Natural killer cell (primary cell): ENCODE measurements at regions not wholly inside any gene's neighbourhood (a gene's known extent, or its start where the extent isn't known, plus 50 kb on each side); places are given as distances from the start of the nearest gene placed in this dataset.

Experiments used
- ATAC-seq, 3 donors: fragments of 150-1000 bp in 2 of 3; fragments of 200-7000 bp in 1 of 3; cut with Tn5 transposase; 1 replicate in 1 of 3; 2 replicates in 2 of 3; pipeline ENCODE4 v1.10.0; 2021; ENCODE audit warnings: mild to moderate bottlenecking in 2 of 3, moderate library complexity in 2 of 3
- DNase-seq, 2 donors: peaks; one replicate each; pipeline versions ENCODE4 v3.0.0 to v3.0.0-alpha.2; 2013 to 2021; ENCODE audit warnings: mixed read lengths in 1 of 2
- H3K27ac ChIP-seq: one replicate; pipeline ENCODE4 v1.5.1; 2013; ENCODE audit warnings: mild to moderate bottlenecking, low read length
- H3K27me3 ChIP-seq: one replicate; pipeline ENCODE4 v1.6.1; 2013; ENCODE audit warnings: low read length; ENCODE audit not compliant: control insufficient read depth, insufficient read depth
- H3K36me3 ChIP-seq: one replicate; pipeline ENCODE4 v1.6.1; 2013; ENCODE audit warnings: low read length; ENCODE audit not compliant: control insufficient read depth, insufficient read depth
- H3K4me1 ChIP-seq: one replicate; pipeline ENCODE4 v1.6.1; 2013; ENCODE audit warnings: low read length; ENCODE audit not compliant: control insufficient read depth, insufficient read depth
- H3K4me3 ChIP-seq: one replicate; pipeline ENCODE4 v1.5.1; 2013; ENCODE audit warnings: low read length
- H3K9me3 ChIP-seq: one replicate; pipeline ENCODE4 v1.6.1; 2013; ENCODE audit warnings: low read length; ENCODE audit not compliant: control insufficient read depth, insufficient read depth
- H3K27ac Mint-ChIP-seq, 2 donors: one replicate each; pipeline ENCODE4 v1.8.0; 2022; ENCODE audit warnings: mild to moderate bottlenecking in 2 of 2, mixed read lengths in 2 of 2, moderate library complexity in 1 of 2
- H3K27me3 Mint-ChIP-seq, 2 donors: one replicate each; pipeline ENCODE4 v1.8.0; 2022; ENCODE audit warnings: low read depth in 2 of 2, mixed read lengths in 2 of 2
- H3K36me3 Mint-ChIP-seq: one replicate; pipeline ENCODE4 v1.8.0; 2022; ENCODE audit warnings: mixed read lengths
- H3K4me1 Mint-ChIP-seq, 2 donors: one replicate each; pipeline ENCODE4 v1.8.0; 2022; ENCODE audit warnings: mixed read lengths in 2 of 2
- H3K4me3 Mint-ChIP-seq: one replicate; pipeline ENCODE4 v1.8.0; 2022; ENCODE audit warnings: mild to moderate bottlenecking, moderate library complexity, mixed read lengths
- H3K9me3 Mint-ChIP-seq, 2 donors: one replicate each; pipeline ENCODE4 v1.8.0; 2022; ENCODE audit warnings: mixed read lengths in 2 of 2
- CTCF ChIP-seq: fragments of 200-600 bp; IDR thresholded peaks from one replicate; pipeline ENCODE4 v1.8.0; 2022; ENCODE audit warnings: antibody characterized with exemption
- WGBS: methylation state at CpG from one replicate; pipeline ENCODE4 v1.1.7; 2013; ENCODE audit warnings: missing lambda C conversion rate; ENCODE audit not compliant: insufficient coverage; 5-methylcytosine and 5-hydroxymethylcytosine counted together
- intact Hi-C: fragments of 100-400 bp; cut with micrococcal nuclease; formaldehyde crosslinking; loops from one replicate; pipeline ENCODE4 v1.14.2; 2022

GRCh38 chr13:99829161-99829560 lies 142.4 kb downstream of the ZIC5 start:
- ATAC-seq (no peak), DNase-seq (no peak)
- Histone ChIP-seq H3K27me3 (no peaks in the 10 kb centered on the region), H3K36me3 (no peaks in the 10 kb centered on the region), H3K4me3 (no peak overlapping the region), H3K9me3 (no peaks in the 10 kb centered on the region), H3K4me1 (no peaks in the 10 kb centered on the region), H3K27ac (no peak overlapping the region)
- intact Hi-C loops: no loop called here
- H3K36me3 Mint-ChIP-seq: no peaks in the 10 kb centered on the region
- 93% methylated on average over 5 of the region's 5 CpGs for WGBS
- no peaks in the 10 kb centered on the region for H3K4me1 Mint-ChIP-seq
- H3K27ac Mint-ChIP-seq: no peak overlapping the region
- H3K27me3 Mint-ChIP-seq: peaks cover 0 to 3% of the 10 kb centered on the region in 2 donors
- no peaks in the 10 kb centered on the region for H3K9me3 Mint-ChIP-seq
- no peak overlapping the region for H3K4me3 Mint-ChIP-seq
- no peak for TF ChIP-seq CTCF

GRCh38 chr13:99828735-99829134 lies 142.8 kb downstream of the ZIC5 start:
- no peaks in the 10 kb centered on the region for H3K9me3 ChIP-seq
- Mint-ChIP-seq H3K27ac (no peak overlapping the region), H3K4me1 (no peaks in the 10 kb centered on the region), H3K4me3 (no peak overlapping the region), H3K9me3 (no peaks in the 10 kb centered on the region), H3K27me3 (peaks cover 0 to 3% of the 10 kb centered on the region in 2 donors), H3K36me3 (no peaks in the 10 kb centered on the region)
- ATAC-seq: no peak
- no peaks in the 10 kb centered on the region for H3K4me1 ChIP-seq
- no peak for TF ChIP-seq CTCF
- no peaks in the 10 kb centered on the region for H3K36me3 ChIP-seq
- H3K4me3 ChIP-seq: no peak overlapping the region
- intact Hi-C loops: no loop called here
- no peaks in the 10 kb centered on the region for H3K27me3 ChIP-seq
- WGBS: 95% methylated on average over 8 of the region's 8 CpGs
- no peak overlapping the region for H3K27ac ChIP-seq
- no peak for DNase-seq

GRCh38 chr13:99828123-99828522 lies 143.4 kb downstream of the ZIC5 start:
- no peak overlapping the region for H3K27ac ChIP-seq
- H3K36me3 ChIP-seq: no peaks in the 10 kb centered on the region
- no peak overlapping the region for H3K4me3 ChIP-seq
- peaks cover 0 to 3% of the 10 kb centered on the region in 2 donors for H3K27me3 Mint-ChIP-seq
- H3K27me3 ChIP-seq: no peaks in the 10 kb centered on the region
- no peaks in the 10 kb centered on the region for H3K36me3 Mint-ChIP-seq
- intact Hi-C loops: no loop called here
- no peaks in the 10 kb centered on the region for H3K4me1 Mint-ChIP-seq
- 100% methylated on average over 1 of the region's 3 CpGs for WGBS
- H3K9me3 ChIP-seq: no peaks in the 10 kb centered on the region
- ATAC-seq (no peak), DNase-seq (no peak)
- no peak overlapping the region for H3K4me3 Mint-ChIP-seq
- no peak for TF ChIP-seq CTCF
- no peaks in the 10 kb centered on the region for H3K9me3 Mint-ChIP-seq
- H3K27ac Mint-ChIP-seq: no peak overlapping the region
- H3K4me1 ChIP-seq: no peaks in the 10 kb centered on the region

GRCh38 chr13:99827011-99827772 lies 144.4 kb downstream of the ZIC5 start:
- Mint-ChIP-seq H3K27ac (no peak overlapping the region), H3K27me3 (peaks cover 0 to 3% of the 10 kb centered on the region in 2 donors), H3K9me3 (no peaks in the 10 kb centered on the region), H3K4me1 (no peaks in the 10 kb centered on the region), H3K36me3 (no peaks in the 10 kb centered on the region), H3K4me3 (no peak overlapping the region)
- Histone ChIP-seq H3K27me3 (no peaks in the 10 kb centered on the region), H3K4me3 (no peak overlapping the region), H3K4me1 (no peaks in the 10 kb centered on the region), H3K27ac (no peak overlapping the region), H3K9me3 (no peaks in the 10 kb centered on the region), H3K36me3 (no peaks in the 10 kb centered on the region)
- DNase-seq (no peak), ATAC-seq (no peak)
- 93% methylated on average over 12 of the region's 12 CpGs for WGBS
- no peak for TF ChIP-seq CTCF
- intact Hi-C loops: no loop called here
